ENCODE measurements at regions not wholly inside any gene's neighbourhood (a gene's known extent, or its start where the extent isn't known, plus 50 kb on each side); places are given as distances from the start of the nearest gene placed in this dataset.

- no peak overlapping the region for H3K4me3 ChIP-seq
- no peaks in the 10 kb centered on the region for H3K27me3 ChIP-seq
- TF ChIP-seq EP300 (IDR thresholded peaks at IDR 0.05): no peak
- TF ChIP-seq, protein P1, sequence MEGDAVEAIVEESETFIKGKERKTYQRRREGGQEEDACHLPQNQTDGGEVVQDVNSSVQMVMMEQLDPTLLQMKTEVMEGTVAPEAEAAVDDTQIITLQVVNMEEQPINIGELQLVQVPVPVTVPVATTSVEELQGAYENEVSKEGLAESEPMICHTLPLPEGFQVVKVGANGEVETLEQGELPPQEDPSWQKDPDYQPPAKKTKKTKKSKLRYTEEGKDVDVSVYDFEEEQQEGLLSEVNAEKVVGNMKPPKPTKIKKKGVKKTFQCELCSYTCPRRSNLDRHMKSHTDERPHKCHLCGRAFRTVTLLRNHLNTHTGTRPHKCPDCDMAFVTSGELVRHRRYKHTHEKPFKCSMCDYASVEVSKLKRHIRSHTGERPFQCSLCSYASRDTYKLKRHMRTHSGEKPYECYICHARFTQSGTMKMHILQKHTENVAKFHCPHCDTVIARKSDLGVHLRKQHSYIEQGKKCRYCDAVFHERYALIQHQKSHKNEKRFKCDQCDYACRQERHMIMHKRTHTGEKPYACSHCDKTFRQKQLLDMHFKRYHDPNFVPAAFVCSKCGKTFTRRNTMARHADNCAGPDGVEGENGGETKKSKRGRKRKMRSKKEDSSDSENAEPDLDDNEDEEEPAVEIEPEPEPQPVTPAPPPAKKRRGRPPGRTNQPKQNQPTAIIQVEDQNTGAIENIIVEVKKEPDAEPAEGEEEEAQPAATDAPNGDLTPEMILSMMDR (IDR thresholded peaks at IDR 0.05): no peak
- TF ChIP-seq POLR2AphosphoS5 (IDR thresholded peaks at IDR 0.05): no peak
- no peak for TF ChIP-seq POLR2A (IDR thresholded peaks at IDR 0.05)
- H3K27ac ChIP-seq: no peak overlapping the region
- no peak for ATAC-seq
- no peaks in the 10 kb centered on the region for H3K36me3 ChIP-seq
- peaks cover 0 to 12% (median 0%) of the 10 kb centered on the region in 3 donors for H3K9me3 ChIP-seq
- no peaks in the 10 kb centered on the region for H3K4me1 ChIP-seq
- 84 to 88% methylated on average over 3 to 4 of the region's 6 CpGs for WGBS, 2 donors (ENCODE audit: low coverage in 1 of 2)
Measured at GRCh38 chr13:106306748-106307277, 228.6 kb downstream of the EFNB2 start.

DNA sequence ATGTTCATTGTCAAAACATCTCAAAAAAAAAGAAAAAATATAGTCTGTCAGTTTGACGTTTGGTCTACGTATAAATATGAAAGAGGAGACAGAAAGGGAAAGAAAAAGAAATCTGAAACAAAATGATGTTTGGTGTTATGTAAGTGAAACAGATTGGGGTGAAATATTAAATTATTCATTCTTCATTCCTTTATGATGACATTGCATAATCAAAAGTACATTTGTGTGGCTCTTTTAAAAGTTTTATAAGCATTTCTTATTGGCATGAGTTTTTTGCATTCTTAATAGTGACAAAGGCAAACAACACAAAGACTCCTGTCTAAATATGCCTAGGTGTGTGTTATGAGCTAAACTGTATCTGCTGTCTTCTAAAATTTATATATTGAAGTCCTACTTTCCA, 232.6 kb downstream of the EFNB2 start:
- H3K27ac ChIP-seq: no peak overlapping the region
- no peak overlapping the region for H3K4me3 ChIP-seq
- H3K9me3 ChIP-seq: peaks cover 0 to 8% (median 0%) of the 10 kb centered on the region in 3 donors
- no peaks in the 10 kb centered on the region for H3K27me3 ChIP-seq
- 50 to 88% methylated on average over 2 of the region's 2 CpGs for WGBS, 2 donors (ENCODE audit: low coverage in 1 of 2)
- TF ChIP-seq POLR2AphosphoS5 (IDR thresholded peaks at IDR 0.05) (no peak), EP300 (IDR thresholded peaks at IDR 0.05) (no peak), POLR2A (IDR thresholded peaks at IDR 0.05) (no peak)
- TF ChIP-seq, protein P1 (IDR thresholded peaks at IDR 0.05): no peak
- H3K36me3 ChIP-seq: no peaks in the 10 kb centered on the region
- no peaks in the 10 kb centered on the region for H3K4me1 ChIP-seq
- no peak for ATAC-seq

DNA sequence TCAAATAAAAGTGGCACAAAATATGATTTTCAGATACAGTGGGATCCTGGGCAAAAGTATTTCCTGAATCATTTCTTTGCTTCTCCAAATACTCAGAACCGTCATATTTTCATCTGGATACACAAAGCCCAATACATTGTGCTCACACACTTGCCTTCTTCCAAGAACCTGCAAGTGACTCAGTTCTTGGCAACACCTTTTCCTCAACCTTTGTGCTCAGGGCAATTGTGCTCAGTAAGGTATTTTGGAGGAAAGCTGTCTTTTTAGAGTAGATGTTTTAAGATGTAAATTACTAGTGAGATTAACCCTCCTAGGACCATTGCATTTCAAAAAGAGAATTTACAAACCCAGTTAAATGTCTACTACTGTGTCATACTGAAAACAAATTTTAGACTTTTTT, 233.5 kb downstream of the EFNB2 start:
- Histone ChIP-seq H3K27ac (no peak overlapping the region), H3K27me3 (no peaks in the 10 kb centered on the region), H3K4me1 (no peaks in the 10 kb centered on the region), H3K36me3 (no peaks in the 10 kb centered on the region), H3K4me3 (no peak overlapping the region), H3K9me3 (peaks cover 0 to 5% (median 0%) of the 10 kb centered on the region in 3 donors)
- WGBS, 2 donors (ENCODE audit: low coverage in 1 of 2): 71 to 73% methylated on average over 1 of the region's 1 CpG
- no peak for ATAC-seq
- TF ChIP-seq POLR2A (IDR thresholded peaks at IDR 0.05): no peak
- TF ChIP-seq EP300 (IDR thresholded peaks at IDR 0.05): no peak
- TF ChIP-seq, protein P1 (IDR thresholded peaks at IDR 0.05): no peak
- TF ChIP-seq POLR2AphosphoS5 (IDR thresholded peaks at IDR 0.05): no peak

- 96 to 97% methylated on average over 5 of the region's 5 CpGs for WGBS, 2 donors (ENCODE audit: low coverage in 1 of 2)
- H3K9me3 ChIP-seq: peaks cover 0 to 4% (median 0%) of the 10 kb centered on the region in 3 donors
- no peaks in the 10 kb centered on the region for H3K36me3 ChIP-seq
- no peak for ATAC-seq
- no peak overlapping the region for H3K27ac ChIP-seq
- no peak overlapping the region for H3K4me3 ChIP-seq
- TF ChIP-seq POLR2AphosphoS5 (IDR thresholded peaks at IDR 0.05) (no peak), EP300 (IDR thresholded peaks at IDR 0.05) (no peak), POLR2A (IDR thresholded peaks at IDR 0.05) (no peak)
- TF ChIP-seq, protein P1 (IDR thresholded peaks at IDR 0.05): no peak
- H3K27me3 ChIP-seq: no peaks in the 10 kb centered on the region
- no peaks in the 10 kb centered on the region for H3K4me1 ChIP-seq
Measured at GRCh38 chr13:106299621-106300020, 235.8 kb downstream of the EFNB2 start.

DNA sequence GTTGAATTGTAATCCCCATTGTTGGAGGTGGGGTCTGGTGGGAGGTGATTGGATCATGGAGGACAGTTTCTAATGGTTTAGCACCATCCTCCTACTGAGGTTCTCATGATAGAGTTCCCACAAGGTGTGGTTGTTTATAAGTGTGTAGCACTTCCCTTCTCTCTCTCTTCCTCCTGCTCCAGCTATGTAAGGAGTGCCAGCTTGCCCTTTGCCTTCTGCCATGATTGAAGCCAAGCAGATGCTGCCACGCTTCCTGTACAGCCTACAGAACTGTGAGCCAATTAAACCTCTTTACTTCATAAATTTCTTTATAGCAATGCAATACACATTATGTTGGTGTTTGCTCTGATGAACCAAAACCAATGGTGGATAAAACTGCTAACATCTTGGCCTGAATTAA, 238.2 kb downstream of the EFNB2 start:
- 92% methylated on average over 1 of the region's 1 CpG; no CpG with 5 or more reads in 1 of the 2 donors for WGBS, 2 donors (ENCODE audit: low coverage in 1 of 2)
- Histone ChIP-seq H3K27ac (no peak overlapping the region), H3K27me3 (no peaks in the 10 kb centered on the region), H3K36me3 (no peaks in the 10 kb centered on the region), H3K4me3 (no peak overlapping the region), H3K4me1 (no peaks in the 10 kb centered on the region), H3K9me3 (no peaks in the 10 kb centered on the region)
- ATAC-seq: no peak
- TF ChIP-seq EP300 (IDR thresholded peaks at IDR 0.05) (no peak), POLR2AphosphoS5 (IDR thresholded peaks at IDR 0.05) (no peak), POLR2A (IDR thresholded peaks at IDR 0.05) (no peak)
- TF ChIP-seq, protein P1 (IDR thresholded peaks at IDR 0.05): no peak

All from gastroesophageal sphincter (tissue), 4 donors.